ENCODE measurements at regions not wholly inside any gene's neighbourhood (a gene's known extent, or its start where the extent isn't known, plus 50 kb on each side); places are given as distances from the start of the nearest gene placed in this dataset.

GRCh38 chr6:14031516-14031915 is 86.1 kb upstream of the CD83 start:
- no peak for DNase-seq (ENCODE audit: low spot score)
- no peak for TF ChIP-seq CTCF (IDR thresholded peaks at IDR 0.05; ENCODE audit: borderline replicate concordance, control extremely low read depth, extremely low read depth, insufficient read depth, missing control alignments)
- in situ Hi-C loops (cut with MboI; ENCODE audit: low sequenced_read_pairs, unreplicated experiment), result no loop called here

GRCh38 chr6:14035071-14035847 is 82.3 kb upstream of the CD83 start:
- no peak for TF ChIP-seq CTCF (IDR thresholded peaks at IDR 0.05; ENCODE audit: borderline replicate concordance, control extremely low read depth, extremely low read depth, insufficient read depth, missing control alignments)
- in situ Hi-C loops (cut with MboI; ENCODE audit: low sequenced_read_pairs, unreplicated experiment), result no loop called here
- DNase-seq (ENCODE audit: low spot score), result no peak

GRCh38 chr6:14035874-14036273 is 81.7 kb upstream of the CD83 start:
- no peak for DNase-seq (ENCODE audit: low spot score)
- TF ChIP-seq CTCF (IDR thresholded peaks at IDR 0.05; ENCODE audit: borderline replicate concordance, control extremely low read depth, extremely low read depth, insufficient read depth, missing control alignments), result no peak

GRCh38 chr6:14036911-14037310 is 80.7 kb upstream of the CD83 start:
- TF ChIP-seq CTCF (IDR thresholded peaks at IDR 0.05; ENCODE audit: borderline replicate concordance, control extremely low read depth, extremely low read depth, insufficient read depth, missing control alignments), result no peak
- in situ Hi-C loops (cut with MboI; ENCODE audit: low sequenced_read_pairs, unreplicated experiment), result no loop called here
- DNase-seq (ENCODE audit: low spot score), result no peak

More at GRCh38 chr6:14035874-14036273, 81.7 kb upstream of the CD83 start:
- in situ Hi-C loops (cut with MboI; ENCODE audit: low sequenced_read_pairs, unreplicated experiment), result no loop called here

- DNase-seq (ENCODE audit: low spot score), result no peak
- in situ Hi-C loops (cut with MboI; ENCODE audit: low sequenced_read_pairs, unreplicated experiment), result no loop called here
- no peak for TF ChIP-seq CTCF (IDR thresholded peaks at IDR 0.05; ENCODE audit: borderline replicate concordance, control extremely low read depth, extremely low read depth, insufficient read depth, missing control alignments)
Measured at GRCh38 chr6:14037402-14038277, 79.9 kb upstream of the CD83 start.

- in situ Hi-C loops (cut with MboI; ENCODE audit: low sequenced_read_pairs, unreplicated experiment), result no loop called here
- no peak for TF ChIP-seq CTCF (IDR thresholded peaks at IDR 0.05; ENCODE audit: borderline replicate concordance, control extremely low read depth, extremely low read depth, insufficient read depth, missing control alignments)
Measured at GRCh38 chr6:14038467-14039437, 78.8 kb upstream of the CD83 start.

More at GRCh38 chr6:14038467-14039437, 78.8 kb upstream of the CD83 start:
- no peak for DNase-seq (ENCODE audit: low spot score)

All from GM13976 (cell line).